ENCODE measurements at regions not wholly inside any gene's neighbourhood (a gene's known extent, or its start where the extent isn't known, plus 50 kb on each side); places are given as distances from the start of the nearest gene placed in this dataset.
"Not testable (repeated sequence)": the region's sequence is repeated elsewhere in the genome, so short reads cannot be mapped to it uniquely, and the experiment has no call there.

GRCh38 chrX:141520750-141521149 lies 63.8 kb downstream of the SPANXA1 start:
- POLR2A ChIA-PET (ENCODE audit: low non-redundant PET); H3K27ac ChIP-seq; DNase-seq (ENCODE audit: low spot score); CTCF ChIA-PET: not testable (repeated sequence)

- H3K27ac ChIP-seq; CTCF ChIA-PET; POLR2A ChIA-PET (ENCODE audit: low non-redundant PET); DNase-seq (ENCODE audit: low spot score): not testable (repeated sequence)
These were observed 108.8 kb downstream of the SPANXA1 start for GRCh38 chrX:141475788-141476187.

GRCh38 chrX:141469469-141469868 lies 115.1 kb downstream of the SPANXA1 start:
- no peak for TF ChIP-seq CTCF (conservative IDR thresholded peaks at IDR 0.05; ENCODE audit: low read depth)
- no peak for DNase-seq (ENCODE audit: low spot score)
- POLR2A ChIA-PET (ENCODE audit: low non-redundant PET), result no interaction called here
- peak overlapping the region; percentile 50; the same call in 1 of the 2 replicates for H3K27ac ChIP-seq
- CTCF ChIA-PET, result no interaction called here

- CTCF ChIA-PET, result no interaction called here
- DNase-seq (ENCODE audit: low spot score), result peak; percentile 23
- POLR2A ChIA-PET (ENCODE audit: low non-redundant PET), result no interaction called here
These were observed 115.6 kb downstream of the SPANXA1 start for GRCh38 chrX:141468940-141469339.

GRCh38 chrX:141467442-141467841 lies 117.1 kb downstream of the SPANXA1 start:
- TF ChIP-seq CTCF (conservative IDR thresholded peaks at IDR 0.05; ENCODE audit: low read depth), result no peak
- no peak overlapping the region for H3K27ac ChIP-seq
- no peak for DNase-seq (ENCODE audit: low spot score)
- ChIA-PET CTCF (interaction anchor here (0.6 kb wide), 1 partner anchor 12 kb away, joined by 4 read pairs; no protein-coding TSS in a partner anchor), POLR2A (ENCODE audit: low non-redundant PET) (no interaction called here)

More at GRCh38 chrX:141468940-141469339, 115.6 kb downstream of the SPANXA1 start:
- no peak for TF ChIP-seq CTCF (conservative IDR thresholded peaks at IDR 0.05; ENCODE audit: low read depth)
- H3K27ac ChIP-seq, result no peak overlapping the region

GRCh38 chrX:141455103-141455502 lies 129.4 kb downstream of the SPANXA1 start:
- POLR2A ChIA-PET (ENCODE audit: low non-redundant PET), result no interaction called here
- CTCF ChIA-PET, result interaction anchor here (0.8 kb wide), 1 partner anchor 12 kb away, joined by 4 read pairs; no protein-coding TSS in a partner anchor
- no peak overlapping the region for H3K27ac ChIP-seq
- no peak for DNase-seq (ENCODE audit: low spot score)
- no peak for TF ChIP-seq CTCF (conservative IDR thresholded peaks at IDR 0.05; ENCODE audit: low read depth)

GRCh38 chrX:141443922-141444321 lies 140.6 kb downstream of the SPANXA1 start:
- ChIA-PET POLR2A (ENCODE audit: low non-redundant PET) (no interaction called here), CTCF (no interaction called here)
- TF ChIP-seq CTCF (conservative IDR thresholded peaks at IDR 0.05; ENCODE audit: low read depth), result no peak
- H3K27ac ChIP-seq, result no peak overlapping the region
- DNase-seq (ENCODE audit: low spot score), result no peak

GRCh38 chrX:141439651-141440050 lies 144.9 kb downstream of the SPANXA1 start:
- no peak for DNase-seq (ENCODE audit: low spot score)
- H3K27ac ChIP-seq, result no peak overlapping the region
- TF ChIP-seq CTCF (conservative IDR thresholded peaks at IDR 0.05; ENCODE audit: low read depth), result no peak
- ChIA-PET POLR2A (ENCODE audit: low non-redundant PET) (no interaction called here), CTCF (no interaction called here)
